CD4-positive, alpha-beta T cell treated with Interleukin-2 at 100 ng/mL for 4 hours (primary cell): ENCODE measurements at regions not wholly inside any gene's neighbourhood (a gene's known extent, or its start where the extent isn't known, plus 50 kb on each side); places are given as distances from the start of the nearest gene placed in this dataset.

Experiments used
- DNase-seq: peaks from one replicate; pipeline ENCODE4 v3.0.0-alpha.2; 2020; ENCODE audit warnings: low spot score

DNA sequence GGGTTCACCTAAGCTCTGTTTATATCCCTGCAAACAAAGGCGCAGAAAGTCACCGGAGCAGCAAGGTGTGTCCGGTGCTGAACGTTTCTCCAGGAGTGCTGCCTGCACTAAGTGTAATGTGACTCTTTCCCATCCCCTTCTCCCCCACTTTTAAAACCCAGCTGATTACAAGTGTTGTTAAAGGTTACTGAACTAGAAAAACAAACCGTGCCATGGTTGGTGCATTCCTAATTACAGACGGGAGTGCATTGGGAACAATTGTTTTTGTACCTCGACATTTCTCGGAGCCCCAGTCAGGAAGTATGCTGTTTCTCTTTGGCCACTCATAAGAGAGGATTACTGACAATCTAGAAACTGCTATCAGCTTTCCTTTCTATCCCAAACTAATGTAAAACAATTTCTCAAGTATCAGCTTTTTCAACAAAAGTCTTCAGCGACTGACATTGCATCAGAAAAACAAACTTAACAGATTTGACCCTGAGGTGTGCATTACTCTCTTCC is 441.0 kb upstream of the SALL1 start:
- DNase-seq = no peak

DNA sequence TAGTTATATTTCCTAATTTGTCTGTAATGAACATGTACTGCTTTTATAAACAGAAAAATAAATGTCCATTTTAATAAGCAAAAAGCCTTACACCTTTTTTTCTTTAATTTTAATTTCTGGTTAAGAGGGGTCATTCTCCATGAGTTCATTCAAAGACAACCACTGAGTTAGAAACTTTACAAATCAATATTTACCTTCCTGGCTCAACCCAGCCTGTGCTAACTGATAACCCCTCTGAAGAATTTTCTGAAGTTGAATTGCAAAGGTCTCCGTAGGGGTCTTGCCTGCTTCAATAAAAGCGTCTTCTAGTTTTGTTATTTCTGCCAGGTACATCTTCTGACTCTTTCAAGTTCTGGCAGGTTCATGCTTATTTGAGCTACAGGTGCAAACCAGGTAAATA is 440.4 kb upstream of the SALL1 start:
- DNase-seq = no peak

DNA sequence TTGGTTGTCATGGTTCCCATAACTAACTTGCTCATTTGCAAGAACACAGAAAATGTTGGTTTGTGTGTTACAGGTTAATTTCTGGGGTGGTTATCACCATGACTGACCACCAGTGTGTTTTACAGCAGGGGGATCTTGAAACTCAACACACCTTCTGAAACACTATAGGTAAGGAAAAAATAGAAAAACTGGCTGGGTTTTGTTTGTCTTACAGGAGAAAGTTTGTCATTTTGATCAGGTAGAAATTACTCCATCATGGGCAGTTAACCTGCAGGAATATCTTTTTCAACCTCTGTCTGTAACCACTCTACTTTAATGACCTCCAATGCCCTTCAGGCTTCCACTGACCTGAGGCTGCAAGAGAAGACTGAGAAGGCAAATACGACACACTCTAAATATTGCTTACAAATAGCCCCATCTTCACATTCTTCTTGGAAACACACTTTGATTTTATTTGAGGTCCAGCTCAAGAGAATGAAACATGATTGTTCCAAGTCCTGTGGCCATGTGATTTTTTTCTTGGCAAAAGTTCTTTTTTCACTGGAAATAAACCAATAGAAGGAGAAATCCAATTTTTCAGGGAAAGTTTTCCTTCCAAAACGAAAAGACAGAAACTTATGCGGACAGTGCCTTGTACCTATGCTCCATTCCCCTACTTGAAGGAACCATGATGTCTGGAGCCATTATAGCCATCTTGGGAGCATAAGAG is 428.7 kb upstream of the SALL1 start:
- DNase-seq = no peak

DNA sequence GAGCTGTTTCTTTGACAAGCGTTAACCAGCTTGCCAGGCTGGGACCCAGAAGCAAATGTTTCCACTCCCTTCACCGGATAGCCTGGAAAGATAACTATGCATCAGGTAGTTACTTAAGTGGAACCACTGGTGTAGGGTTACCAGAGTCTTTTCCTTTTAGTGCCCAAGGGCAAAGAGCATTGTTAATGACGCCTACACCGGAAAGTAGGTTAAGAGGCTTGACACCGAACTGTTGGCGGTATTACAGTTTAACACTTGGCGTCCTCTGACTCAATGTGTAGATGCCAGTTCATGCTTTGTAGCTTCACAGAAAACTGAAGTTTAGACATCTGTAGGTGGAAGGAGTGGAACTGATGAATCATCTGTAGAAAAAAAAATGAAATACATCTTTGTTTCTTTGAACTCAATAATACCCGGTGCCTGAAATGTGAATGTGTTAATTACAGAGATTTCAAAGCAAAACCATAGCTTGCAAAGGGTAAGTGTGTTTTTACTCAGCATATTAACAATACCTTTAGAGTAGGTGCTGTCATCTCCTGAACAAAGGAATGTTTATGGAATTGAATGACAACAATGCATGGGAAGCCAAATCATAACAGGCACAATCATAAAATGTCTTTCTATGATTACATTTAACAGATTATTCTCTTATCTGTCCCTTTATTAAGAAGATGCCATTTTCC is 426.7 kb upstream of the SALL1 start:
- no peak for DNase-seq

DNA sequence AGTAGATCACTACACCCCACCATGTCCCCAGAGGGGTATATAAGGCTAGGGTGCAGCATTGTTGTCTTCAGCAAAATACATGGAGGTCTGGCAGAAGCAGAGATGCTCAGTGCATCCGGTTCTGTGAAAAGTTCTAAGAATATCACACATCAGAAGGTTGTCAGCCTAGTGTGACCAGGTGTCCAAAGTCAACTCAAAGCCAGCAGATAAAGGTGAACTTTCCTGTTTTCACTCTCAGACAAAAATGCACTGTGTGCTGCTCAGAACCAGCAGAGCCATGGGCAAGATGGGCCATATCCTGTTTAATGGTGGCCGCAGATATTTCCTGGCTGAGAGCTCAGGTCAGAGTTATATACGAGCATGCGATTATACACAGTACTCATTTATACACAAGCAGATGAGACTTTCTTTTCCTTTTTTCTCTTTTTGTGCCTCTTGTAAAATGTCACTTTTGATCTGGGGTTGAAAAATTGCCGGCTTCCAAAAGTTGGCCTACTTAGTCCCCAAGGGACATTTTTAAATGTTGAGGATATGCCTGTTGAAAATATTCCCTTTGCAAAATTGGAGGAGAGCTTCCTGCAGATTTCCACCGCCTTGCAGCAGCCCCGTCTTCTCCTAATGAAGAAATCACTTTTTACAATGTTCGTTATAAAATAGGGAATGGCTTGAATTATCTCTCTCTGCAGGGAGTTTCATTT is 425.6 kb upstream of the SALL1 start:
- DNase-seq = no peak

- no peak for DNase-seq
Observed at GRCh38 chr16:51573191-51573590, 422.1 kb upstream of the SALL1 start.

DNA sequence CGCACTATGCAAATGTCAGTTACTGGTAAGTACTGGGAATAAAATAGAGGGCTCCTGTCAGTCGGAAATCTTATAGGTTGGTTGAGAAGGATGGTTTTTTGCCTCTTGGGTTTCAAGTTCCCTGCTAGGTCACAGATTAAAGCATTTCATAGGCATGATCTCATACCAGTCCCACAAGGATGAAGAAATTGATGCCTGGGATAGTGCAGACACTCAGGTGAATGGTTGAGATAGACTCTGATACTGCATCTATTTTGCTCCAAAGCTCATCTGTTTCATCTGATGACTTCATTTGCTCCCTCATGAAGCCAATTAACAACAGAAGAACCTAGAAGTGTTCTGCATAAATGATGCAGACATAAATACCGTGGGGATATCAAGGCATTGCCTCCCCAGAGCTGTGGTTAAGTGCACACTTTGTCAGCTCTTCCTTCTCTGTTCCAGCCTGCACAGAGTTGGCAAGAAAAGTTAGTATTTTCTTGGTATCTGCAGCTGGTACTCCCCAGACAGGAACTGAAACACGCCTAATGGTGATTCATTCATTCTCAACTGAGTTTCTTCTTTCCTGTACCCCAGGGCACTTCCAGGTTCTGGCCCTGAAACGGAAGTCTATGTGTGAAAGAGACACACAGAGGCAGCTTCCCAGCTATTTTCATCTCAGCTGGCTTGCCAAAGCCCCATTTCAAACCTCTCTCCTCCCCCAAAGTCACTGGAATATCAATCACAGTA is 418.3 kb upstream of the SALL1 start:
- no peak for DNase-seq

DNA sequence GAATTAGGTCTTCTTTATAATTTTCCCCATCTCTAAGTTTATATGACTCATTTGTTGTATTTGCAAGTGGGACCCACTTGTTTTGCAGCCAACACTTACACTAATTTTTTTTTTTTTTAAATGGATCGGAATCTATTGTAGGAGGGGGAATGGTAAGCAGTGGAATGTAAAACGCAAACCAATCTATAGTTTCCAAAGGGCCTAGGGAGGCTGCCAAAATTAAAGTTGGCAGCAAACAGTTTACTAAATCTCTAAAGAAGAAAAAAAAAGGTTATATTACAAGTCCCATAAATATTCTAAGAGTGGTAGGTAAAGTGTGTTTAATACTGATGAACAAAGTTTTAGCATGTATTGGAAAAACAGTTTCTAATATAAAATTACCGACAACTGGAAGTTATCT is 416.8 kb upstream of the SALL1 start:
- DNase-seq = no peak

DNA sequence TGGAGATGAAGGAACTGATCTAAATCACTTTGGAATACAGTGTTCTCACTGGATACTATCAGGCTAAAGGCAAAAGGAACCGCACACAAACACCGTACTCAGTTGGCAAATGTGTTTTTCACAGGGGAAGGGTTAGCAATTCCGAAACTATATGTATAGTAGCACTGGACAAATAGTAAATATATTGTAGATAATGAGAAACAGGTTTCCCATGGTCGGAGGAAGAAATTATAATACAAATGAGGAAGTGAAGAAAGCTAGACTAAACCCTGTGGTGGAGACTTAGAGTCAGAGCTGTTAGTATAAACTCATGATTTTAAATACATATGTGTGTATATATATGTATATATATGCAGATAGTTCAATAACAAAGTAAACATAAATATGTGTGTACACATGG is 414.1 kb upstream of the SALL1 start:
- no peak for DNase-seq

- DNase-seq = no peak
Observed at GRCh38 chr16:51562891-51563290, 411.8 kb upstream of the SALL1 start.

DNA sequence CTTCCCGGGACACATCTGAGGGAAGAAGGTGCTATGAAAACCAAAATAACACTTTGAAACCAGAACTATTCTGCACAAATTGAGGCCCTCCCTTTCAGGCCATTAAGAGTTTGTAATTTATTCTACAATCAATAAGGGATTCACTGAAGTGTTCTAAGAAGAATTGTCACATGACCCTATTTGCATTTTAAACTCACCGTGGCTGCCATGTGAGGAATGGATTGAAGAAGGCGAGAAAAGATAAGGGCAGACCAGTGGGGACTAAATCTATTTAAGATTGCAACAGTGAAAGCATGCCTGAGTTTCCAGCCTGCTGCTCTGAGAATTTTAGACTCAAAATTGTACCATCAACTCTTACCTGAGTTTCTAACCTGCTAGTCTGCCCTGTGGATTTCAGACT is 408.8 kb upstream of the SALL1 start:
- no peak for DNase-seq

GRCh38 chr16:51557670-51558069 is 406.6 kb upstream of the SALL1 start:
- DNase-seq = no peak

DNA sequence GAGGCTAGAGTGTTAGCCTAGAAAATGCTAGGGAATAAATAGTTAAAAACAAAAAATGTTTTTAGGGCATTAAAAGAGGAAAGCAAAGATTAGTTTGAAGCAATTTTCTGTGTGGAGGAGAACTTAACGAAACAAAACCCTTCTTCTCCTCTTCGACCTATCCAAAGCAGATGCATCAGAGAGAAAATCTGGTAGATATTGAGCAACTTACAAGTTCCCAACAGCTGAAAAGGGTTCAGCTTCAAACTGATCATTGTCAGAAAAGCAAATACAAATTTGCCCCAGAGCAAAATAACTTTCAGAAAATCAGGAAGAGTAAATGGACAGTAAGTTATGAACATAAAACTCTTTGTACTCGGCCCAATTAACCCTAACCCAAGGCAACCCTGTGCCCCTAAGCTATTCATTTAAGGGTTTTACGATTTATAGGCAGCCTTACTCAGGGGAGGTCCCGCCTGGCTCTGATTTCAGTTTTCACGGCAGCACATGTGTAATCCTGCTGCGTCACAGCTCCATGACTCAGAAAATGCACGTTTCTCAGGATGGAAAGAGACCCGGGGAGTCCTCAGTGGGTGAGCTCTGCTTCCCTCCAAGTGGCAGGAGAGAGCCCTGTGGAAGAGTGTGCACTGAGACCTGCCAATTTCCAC is 405.7 kb upstream of the SALL1 start:
- DNase-seq = no peak

GRCh38 chr16:51553910-51554309 is 402.8 kb upstream of the SALL1 start:
- DNase-seq = no peak

- no peak for DNase-seq
Observed at GRCh38 chr16:51553314-51553713, 402.2 kb upstream of the SALL1 start.

DNA sequence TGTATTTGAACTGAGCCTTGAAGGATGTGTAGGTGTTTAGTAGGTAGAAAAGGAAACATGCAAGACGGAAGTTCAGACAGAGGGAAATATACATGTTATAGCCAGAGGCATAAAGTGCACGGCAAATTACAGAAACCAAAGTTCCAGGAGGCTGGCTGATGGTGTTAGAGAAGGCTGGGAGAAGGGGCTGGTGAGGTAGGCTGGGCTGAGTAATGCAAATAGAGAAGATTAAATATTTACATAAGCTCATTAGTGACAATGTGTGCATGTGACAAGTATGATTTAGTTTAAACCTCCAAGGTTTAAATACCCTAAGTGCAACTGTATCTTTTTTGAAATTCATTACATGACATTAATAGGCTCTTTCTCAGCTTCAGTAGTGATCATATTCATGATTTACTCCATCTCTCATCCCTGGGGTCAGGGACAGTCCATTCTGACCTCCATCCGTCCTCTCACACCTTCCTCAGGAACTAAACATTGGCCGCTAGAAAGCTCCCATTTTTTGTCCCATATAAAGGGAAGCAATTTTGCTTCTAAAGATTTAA is 399.8 kb upstream of the SALL1 start:
- no peak for DNase-seq

- DNase-seq = no peak
Observed at GRCh38 chr16:51549836-51550235, 398.8 kb upstream of the SALL1 start.

GRCh38 chr16:51545951-51546350 is 394.9 kb upstream of the SALL1 start:
- DNase-seq = no peak

DNA sequence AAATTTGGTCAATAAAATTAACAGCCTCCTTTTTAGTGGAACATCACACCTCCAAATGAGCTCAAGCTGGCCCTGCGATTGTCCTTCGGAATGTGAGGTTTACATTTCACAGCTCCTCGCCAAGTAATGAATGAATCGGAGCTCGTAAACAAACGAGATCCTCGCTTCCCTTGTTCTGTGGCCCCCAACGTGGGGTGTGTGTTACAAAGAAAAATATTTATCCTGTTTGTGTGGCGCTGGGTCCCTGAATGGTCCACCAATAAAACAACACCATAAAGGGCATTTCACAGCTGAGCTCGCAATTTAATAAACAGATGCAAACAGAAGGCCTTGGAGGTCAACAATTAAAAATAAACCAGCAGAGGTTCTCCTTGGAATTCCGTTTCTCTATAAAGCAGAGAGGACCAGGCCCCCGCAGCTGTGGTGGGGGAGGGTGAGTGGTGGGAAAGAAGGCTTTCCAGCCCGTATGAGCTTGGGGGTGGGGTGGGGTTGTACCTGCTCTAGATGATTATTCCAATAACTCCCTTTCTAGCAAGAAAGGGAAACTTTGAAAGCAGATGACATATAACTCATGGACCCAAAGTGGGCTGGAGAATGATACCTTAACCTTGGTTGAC is 393.9 kb upstream of the SALL1 start:
- no peak for DNase-seq

DNA sequence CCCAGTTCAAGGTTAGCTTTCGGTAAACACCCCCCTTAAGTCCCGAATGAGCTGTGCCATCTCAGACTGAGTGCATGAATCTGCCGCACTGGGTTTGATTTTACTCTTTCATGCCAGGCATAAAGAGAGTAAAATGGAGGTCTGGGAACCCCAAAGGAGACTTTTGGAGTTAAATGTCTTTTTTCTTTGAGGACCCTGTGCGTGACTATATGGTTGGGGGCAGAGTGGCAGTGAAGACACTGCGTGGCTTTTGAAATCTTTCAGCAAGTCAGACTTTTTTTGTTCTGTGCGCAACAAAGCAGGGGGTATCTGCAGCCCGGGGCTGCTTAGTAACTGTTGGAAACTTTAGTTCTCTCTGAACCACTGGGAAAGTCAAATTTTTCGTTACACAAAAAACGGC is 392.9 kb upstream of the SALL1 start:
- DNase-seq = no peak
